ENCODE measurements at regions not wholly inside any gene's neighbourhood (a gene's known extent, or its start where the extent isn't known, plus 50 kb on each side); places are given as distances from the start of the nearest gene placed in this dataset.

- no peak for DNase-seq
These were observed 125.0 kb upstream of the MEF2A start for GRCh38 chr15:99440551-99441443.

GRCh38 chr15:99441444-99441800 is 124.4 kb upstream of the MEF2A start:
- DNase-seq, result no peak

GRCh38 chr15:99441871-99442251 is 123.9 kb upstream of the MEF2A start:
- DNase-seq, result no peak

GRCh38 chr15:99442252-99442897 is 123.4 kb upstream of the MEF2A start:
- no peak for DNase-seq

- DNase-seq, result no peak
These were observed 122.6 kb upstream of the MEF2A start for GRCh38 chr15:99443056-99443756.

- peak; percentile 36 for DNase-seq
These were observed 121.9 kb upstream of the MEF2A start for GRCh38 chr15:99443768-99444446.

- no peak for DNase-seq
These were observed 120.4 kb upstream of the MEF2A start for GRCh38 chr15:99445272-99445850.

- no peak for DNase-seq
These were observed 119.0 kb upstream of the MEF2A start for GRCh38 chr15:99446565-99447496.

- DNase-seq, result peak; percentile 31
These were observed 118.0 kb upstream of the MEF2A start for GRCh38 chr15:99447497-99448371.

GRCh38 chr15:99449514-99449913 is 116.3 kb upstream of the MEF2A start:
- DNase-seq, result no peak

GRCh38 chr15:99450896-99451358 is 114.9 kb upstream of the MEF2A start:
- DNase-seq, result peak; percentile 81

- DNase-seq, result no peak
These were observed 114.3 kb upstream of the MEF2A start for GRCh38 chr15:99451484-99451883.

GRCh38 chr15:99452010-99452409 is 113.8 kb upstream of the MEF2A start:
- DNase-seq, result no peak

- DNase-seq, result no peak
These were observed 112.8 kb upstream of the MEF2A start for GRCh38 chr15:99452728-99453636.

- DNase-seq, result no peak
These were observed 112.2 kb upstream of the MEF2A start for GRCh38 chr15:99453637-99454030.

GRCh38 chr15:99454107-99454809 is 111.5 kb upstream of the MEF2A start:
- DNase-seq, result no peak

- no peak for DNase-seq
These were observed 110.6 kb upstream of the MEF2A start for GRCh38 chr15:99454941-99455788.

- no peak for DNase-seq
These were observed 110.0 kb upstream of the MEF2A start for GRCh38 chr15:99455789-99456160.

Data from CD4-positive, alpha-beta T cell treated with Interleukin-6 for 4 hours (primary cell).